Vagina (tissue), 2 donors: ENCODE measurements at regions not wholly inside any gene's neighbourhood (a gene's known extent, or its start where the extent isn't known, plus 50 kb on each side); places are given as distances from the start of the nearest gene placed in this dataset.

Experiments used
- CTCF ChIP-seq, 3 experiments: fragments of 450-650 bp in 2 of 3; fragments of 200-600 bp in 1 of 3; sonication (generic) in 1 of 3; IDR thresholded peaks; one replicate each; pipeline ENCODE4 v1.5.1; 2017 to 2019; ENCODE audit warnings: antibody characterized with exemption in 3 of 3, mild to moderate bottlenecking in 2 of 3, moderate library complexity in 2 of 3
- POLR2A ChIP-seq, 2 donors: fragments of 450-650 bp; IDR thresholded peaks; one replicate each; pipeline ENCODE4 v1.6.1; 2017; ENCODE audit warnings: antibody characterized with exemption in 2 of 2, mild to moderate bottlenecking in 2 of 2, moderate library complexity in 2 of 2
- POLR2AphosphoS5 ChIP-seq, 2 donors: sonication (generic); formaldehyde crosslinking; IDR thresholded peaks; one replicate each; pipeline ENCODE4 v1.9.0; 2017; ENCODE audit warnings: antibody characterized with exemption in 2 of 2, mild to moderate bottlenecking in 2 of 2, low read depth in 1 of 2; ENCODE audit not compliant: insufficient read depth in 1 of 2

GRCh38 chr6:170053966-170054661, 236.8 kb downstream of the DLL1 start:
- TF ChIP-seq POLR2A (IDR thresholded peaks at IDR 0.05) (no peak), CTCF (IDR thresholded peaks at IDR 0.05) (no peak), POLR2AphosphoS5 (IDR thresholded peaks at IDR 0.05; ENCODE audit: insufficient read depth in 1 of 2, low read depth in 1 of 2) (no peak)
